Superior temporal gyrus (tissue), 1 donor: ENCODE measurements at regions not wholly inside any gene's neighbourhood (a gene's known extent, or its start where the extent isn't known, plus 50 kb on each side); places are given as distances from the start of the nearest gene placed in this dataset.

Source experiments
- DNase-seq: peaks from one replicate; pipeline ENCODE4 v3.0.0-alpha.2; 2016; ENCODE audit errors: extremely low spot score

GRCh38 chr15:28459279-28459678 lies 73.5 kb downstream of the GOLGA8G start:
- no peak for DNase-seq

DNA sequence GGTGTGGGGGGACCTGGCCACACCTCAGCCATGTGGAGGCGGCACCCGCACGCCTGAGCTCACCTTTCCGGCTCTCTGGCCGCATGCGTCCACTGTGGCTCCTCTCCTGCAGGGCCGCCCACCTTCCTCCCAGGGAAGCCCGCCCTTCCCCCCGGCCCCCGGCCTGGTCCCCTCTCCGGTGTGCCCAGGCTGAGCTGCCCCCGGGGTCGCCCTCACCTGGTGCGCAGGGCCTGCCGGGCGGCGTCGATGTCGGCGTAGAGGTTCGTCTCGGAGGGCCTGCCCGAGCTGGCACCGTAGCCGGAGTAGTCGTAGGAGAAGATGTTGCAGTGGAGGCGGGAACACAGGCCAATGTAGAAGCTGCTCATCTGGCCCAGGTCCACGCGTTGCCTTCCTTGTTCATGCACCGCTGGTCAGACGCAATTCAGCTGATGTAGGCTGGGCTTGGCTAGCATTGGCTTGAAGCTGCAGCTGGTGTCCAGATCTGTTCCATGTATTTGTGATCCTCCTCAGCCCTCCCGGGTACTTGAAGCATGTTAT lies 75.3 kb downstream of the GOLGA8G start:
- peak; percentile 8 for DNase-seq

DNA sequence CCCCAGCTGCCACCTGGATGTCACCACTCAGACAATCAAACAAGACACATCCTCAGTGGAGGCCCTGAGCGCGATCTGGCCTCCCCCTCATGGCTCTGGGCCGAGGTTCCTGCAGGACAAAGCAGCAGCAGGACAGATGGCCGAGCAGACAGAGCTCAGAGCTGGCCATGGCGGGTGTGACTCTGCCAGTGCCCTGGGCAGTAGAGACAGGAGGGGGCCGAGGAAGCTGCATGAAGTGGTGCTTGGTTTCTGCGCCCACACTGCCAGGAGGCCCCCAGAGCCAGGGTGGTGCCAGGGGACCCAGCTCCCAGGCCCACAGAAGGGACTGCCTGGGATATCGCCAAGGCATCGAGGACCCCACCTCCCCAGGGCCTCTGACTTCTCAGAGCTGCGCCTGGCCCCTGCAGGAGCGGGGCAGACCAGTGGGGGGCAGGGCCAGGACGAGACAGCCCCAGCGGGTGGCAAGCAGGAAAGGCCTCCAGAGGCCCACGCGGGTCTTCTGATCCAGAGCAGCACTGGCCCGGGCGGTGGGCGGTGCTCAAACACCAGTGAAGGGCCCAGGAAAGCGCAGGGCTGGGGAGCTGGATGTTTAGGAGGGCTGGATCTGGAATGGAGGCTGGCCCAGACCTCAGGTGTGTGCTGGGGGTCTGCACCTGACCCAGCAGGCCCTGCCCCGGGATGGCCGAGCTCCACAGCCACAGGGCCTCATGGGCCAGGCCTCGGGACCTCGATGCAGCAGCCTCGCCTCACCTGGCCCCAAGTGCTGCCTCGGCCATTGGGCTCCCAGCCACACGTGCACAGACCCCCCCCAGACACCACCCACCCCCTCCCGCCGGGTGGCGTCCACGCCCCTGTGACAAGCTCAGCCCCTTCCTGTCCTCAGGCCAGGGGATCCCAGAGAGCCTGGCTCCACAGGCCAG lies 76.0 kb downstream of the GOLGA8G start:
- peak; percentile 0 for DNase-seq

GRCh38 chr15:28455537-28456475 lies 77.0 kb downstream of the GOLGA8G start:
- DNase-seq, result peak; percentile 0

DNA sequence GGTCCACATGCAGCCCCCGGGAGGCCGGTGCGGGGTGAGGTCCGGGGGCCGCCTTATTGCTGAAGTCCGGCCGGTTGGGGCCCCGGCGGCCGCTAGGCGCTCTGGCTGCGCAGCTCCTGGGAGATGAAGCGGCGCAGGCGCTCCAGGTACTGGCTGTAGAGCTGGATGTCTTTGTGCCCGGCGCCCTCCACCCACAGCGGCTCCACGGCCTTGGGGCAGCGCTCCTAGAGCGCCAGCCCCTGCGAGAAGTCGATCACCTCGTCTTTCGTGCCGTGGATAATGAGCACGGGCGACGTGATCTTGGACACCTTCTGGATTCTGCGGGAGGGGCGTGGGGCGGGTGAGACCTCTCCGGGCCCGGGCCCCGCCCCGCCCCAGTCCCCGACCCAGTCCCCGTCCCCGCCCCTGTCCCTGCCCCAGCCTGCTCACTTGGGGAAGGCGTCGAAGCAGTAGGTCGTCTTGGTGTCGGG lies 76.3 kb downstream of the GOLGA8F start:
- DNase-seq, result peak; percentile 1
